ENCODE measurements at regions not wholly inside any gene's neighbourhood (a gene's known extent, or its start where the extent isn't known, plus 50 kb on each side); places are given as distances from the start of the nearest gene placed in this dataset.

- Histone ChIP-seq H3K4me1 (ENCODE audit: control insufficient read depth, insufficient read depth, low read length) (no peaks in the 10 kb centered on the region), H3K27me3 (ENCODE audit: control insufficient read depth, insufficient read depth, low read length) (no peaks in the 10 kb centered on the region), H3K9me3 (ENCODE audit: control insufficient read depth, insufficient read depth, low read depth, low read length) (no peaks in the 10 kb centered on the region), H3K36me3 (ENCODE audit: control insufficient read depth, insufficient read depth, low read length) (no peaks in the 10 kb centered on the region), H3K4me3 (ENCODE audit: low read depth in 2 of 2, low read length in 2 of 2) (no peak overlapping the region), H3K27ac (ENCODE audit: low read length) (no peak overlapping the region)
- intact Hi-C loops (cut with micrococcal nuclease; ENCODE audit: unreplicated experiment), result no loop called here
- no TSS peak for BruUV-seq (replicated peaks)
- in situ Hi-C loops (cut with HindIII; ENCODE audit: low pct_unique_long_range_greater_than_20kb, low sequenced_read_pairs), result no loop called here
- POLR2A ChIA-PET, result no interaction called here
- ATAC-seq, result no peak
- DNase-seq (ENCODE audit: low read depth, low spot score), result no peak
- no peak for TF ChIP-seq REST (IDR thresholded peaks at IDR 0.05; ENCODE audit: insufficient read depth in 1 of 2, low read depth in 2 of 2, low read length in 1 of 2)
- no peak for TF ChIP-seq TCF7L2 (IDR thresholded peaks at IDR 0.05; ENCODE audit: low read depth, low read length)
- TF ChIP-seq, protein P1, sequence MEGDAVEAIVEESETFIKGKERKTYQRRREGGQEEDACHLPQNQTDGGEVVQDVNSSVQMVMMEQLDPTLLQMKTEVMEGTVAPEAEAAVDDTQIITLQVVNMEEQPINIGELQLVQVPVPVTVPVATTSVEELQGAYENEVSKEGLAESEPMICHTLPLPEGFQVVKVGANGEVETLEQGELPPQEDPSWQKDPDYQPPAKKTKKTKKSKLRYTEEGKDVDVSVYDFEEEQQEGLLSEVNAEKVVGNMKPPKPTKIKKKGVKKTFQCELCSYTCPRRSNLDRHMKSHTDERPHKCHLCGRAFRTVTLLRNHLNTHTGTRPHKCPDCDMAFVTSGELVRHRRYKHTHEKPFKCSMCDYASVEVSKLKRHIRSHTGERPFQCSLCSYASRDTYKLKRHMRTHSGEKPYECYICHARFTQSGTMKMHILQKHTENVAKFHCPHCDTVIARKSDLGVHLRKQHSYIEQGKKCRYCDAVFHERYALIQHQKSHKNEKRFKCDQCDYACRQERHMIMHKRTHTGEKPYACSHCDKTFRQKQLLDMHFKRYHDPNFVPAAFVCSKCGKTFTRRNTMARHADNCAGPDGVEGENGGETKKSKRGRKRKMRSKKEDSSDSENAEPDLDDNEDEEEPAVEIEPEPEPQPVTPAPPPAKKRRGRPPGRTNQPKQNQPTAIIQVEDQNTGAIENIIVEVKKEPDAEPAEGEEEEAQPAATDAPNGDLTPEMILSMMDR (IDR thresholded peaks at IDR 0.05), result no peak
- TF ChIP-seq POLR2AphosphoS5 (IDR thresholded peaks at IDR 0.05; ENCODE audit: low read depth, low read length), result no peak
- no peak for TF ChIP-seq SIN3A (IDR thresholded peaks at IDR 0.05; ENCODE audit: borderline replicate concordance, insufficient read depth, low read depth, low read length)
- CTCF ChIA-PET, result no interaction called here
These were observed 368.6 kb downstream of the PRELID2 start for GRCh38 chr5:145466533-145466932.

- H3K9me3 ChIP-seq (ENCODE audit: control insufficient read depth, insufficient read depth, low read depth, low read length), result no peaks in the 10 kb centered on the region
- no peak overlapping the region for H3K27ac ChIP-seq (ENCODE audit: low read length)
- no peaks in the 10 kb centered on the region for H3K4me1 ChIP-seq (ENCODE audit: control insufficient read depth, insufficient read depth, low read length)
- H3K4me3 ChIP-seq (ENCODE audit: low read depth in 2 of 2, low read length in 2 of 2), result no peak overlapping the region
- ATAC-seq (no peak), DNase-seq (ENCODE audit: low read depth, low spot score) (no peak)
- no TSS peak for BruUV-seq (replicated peaks)
- ChIA-PET POLR2A (no interaction called here), CTCF (no interaction called here)
- TF ChIP-seq POLR2AphosphoS5 (IDR thresholded peaks at IDR 0.05; ENCODE audit: low read depth, low read length), result no peak
- TF ChIP-seq, protein P1 (IDR thresholded peaks at IDR 0.05), result no peak
- no peak for TF ChIP-seq SIN3A (IDR thresholded peaks at IDR 0.05; ENCODE audit: borderline replicate concordance, insufficient read depth, low read depth, low read length)
- H3K27me3 ChIP-seq (ENCODE audit: control insufficient read depth, insufficient read depth, low read length), result no peaks in the 10 kb centered on the region
- no peaks in the 10 kb centered on the region for H3K36me3 ChIP-seq (ENCODE audit: control insufficient read depth, insufficient read depth, low read length)
- intact Hi-C loops (cut with micrococcal nuclease; ENCODE audit: unreplicated experiment) (no loop called here), in situ Hi-C loops (cut with HindIII; ENCODE audit: low pct_unique_long_range_greater_than_20kb, low sequenced_read_pairs) (no loop called here)
These were observed 369.5 kb downstream of the PRELID2 start for GRCh38 chr5:145465474-145466263.
